CD4-positive, CD25-positive, alpha-beta regulatory T cell (primary cell): ENCODE measurements at regions not wholly inside any gene's neighbourhood (a gene's known extent, or its start where the extent isn't known, plus 50 kb on each side); places are given as distances from the start of the nearest gene placed in this dataset.

Experiments used
- ATAC-seq, 2 donors: fragments of 150-1000 bp; cut with Tn5 transposase; one replicate each; pipeline ENCODE4 v1.10.0; 2021; ENCODE audit warnings: low read depth in 2 of 2, moderate number of reproducible peaks in 2 of 2, moderate library complexity in 1 of 2
- DNase-seq, 3 donors: peaks; one replicate each; pipeline versions ENCODE4 v3.0.0 to v3.0.0-alpha.2; 2012 to 2022; ENCODE audit warnings: mixed read lengths in 1 of 3
- H3K27ac ChIP-seq: one replicate; pipeline ENCODE4 v1.7.0; 2013; ENCODE audit warnings: mild to moderate bottlenecking, low read length; ENCODE audit not compliant: insufficient read depth, poor library complexity, severe bottlenecking
- H3K27me3 ChIP-seq: one replicate; pipeline ENCODE4 v1.7.0; 2013; ENCODE audit warnings: low read length; ENCODE audit not compliant: control insufficient read depth, insufficient read depth
- H3K36me3 ChIP-seq: one replicate; pipeline ENCODE4 v1.7.0; 2013; ENCODE audit warnings: mild to moderate bottlenecking, low read length, moderate library complexity; ENCODE audit not compliant: control insufficient read depth, insufficient read depth
- H3K4me1 ChIP-seq: 2 replicates; pipeline ENCODE4 v1.7.0; 2013; ENCODE audit warnings: mild to moderate bottlenecking, low read length; ENCODE audit not compliant: insufficient read depth, control insufficient read depth, poor library complexity, severe bottlenecking
- H3K4me3 ChIP-seq: one replicate; pipeline ENCODE4 v1.7.0; 2013; ENCODE audit warnings: low read depth, mild to moderate bottlenecking, low read length, moderate library complexity
- H3K9me3 ChIP-seq, 2 experiments: 1 replicate in 1 of 2; 2 replicates in 1 of 2; pipeline ENCODE4 v1.7.0; 2013; ENCODE audit warnings: low read length in 2 of 2, mild to moderate bottlenecking in 1 of 2, moderate library complexity in 1 of 2; ENCODE audit not compliant: control insufficient read depth in 2 of 2
- H3K27ac Mint-ChIP-seq, 3 donors: one replicate each; pipeline ENCODE4 v1.8.0; 2020 to 2022; ENCODE audit warnings: mild to moderate bottlenecking in 3 of 3, mixed read lengths in 3 of 3, moderate library complexity in 2 of 3
- H3K27me3 Mint-ChIP-seq: one replicate; pipeline ENCODE4 v1.8.0; 2022; ENCODE audit warnings: mild to moderate bottlenecking, mixed read lengths
- H3K36me3 Mint-ChIP-seq: one replicate; pipeline ENCODE4 v1.8.0; 2020; ENCODE audit warnings: mixed read lengths
- H3K4me1 Mint-ChIP-seq, 4 donors: one replicate each; pipeline ENCODE4 v1.8.0; 2020 to 2022; ENCODE audit warnings: mixed read lengths in 4 of 4, mild to moderate bottlenecking in 1 of 4
- H3K4me3 Mint-ChIP-seq, 4 donors: one replicate each; pipeline ENCODE4 v1.8.0; 2020 to 2022; ENCODE audit warnings: mild to moderate bottlenecking in 4 of 4, mixed read lengths in 4 of 4, moderate library complexity in 3 of 4
- H3K9me3 Mint-ChIP-seq, 7 donors: one replicate each; pipeline ENCODE4 v1.8.0; 2020 to 2022; ENCODE audit warnings: mixed read lengths in 7 of 7, mild to moderate bottlenecking in 3 of 7, moderate library complexity in 2 of 7

DNA sequence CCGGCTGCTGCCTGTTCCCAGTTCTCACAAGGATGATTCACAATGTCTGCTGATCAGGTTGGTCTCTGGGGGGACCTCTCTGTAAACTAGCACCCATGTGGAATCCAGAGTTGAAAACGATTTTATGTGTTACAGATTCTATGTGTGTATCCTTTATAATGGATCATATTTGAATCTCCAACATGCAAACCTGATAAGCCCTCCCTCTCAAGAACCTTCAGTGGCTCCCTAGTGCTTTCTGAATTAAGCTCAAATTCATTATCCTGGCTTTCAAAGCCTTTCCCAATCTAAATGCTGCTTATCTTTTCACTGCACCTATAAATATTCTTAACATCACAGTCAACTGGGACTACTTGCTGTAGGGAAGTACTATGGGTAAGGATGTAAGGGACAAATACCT, 166.8 kb upstream of the USP24 start:
- Mint-ChIP-seq H3K4me1 (peaks cover 0 to 11% (median 0%) of the 10 kb centered on the region in 4 donors), H3K27ac (no peak overlapping the region), H3K36me3 (no peaks in the 10 kb centered on the region), H3K4me3 (no peak overlapping the region), H3K9me3 (peaks cover 0 to 4% (median 0%) of the 10 kb centered on the region in 7 donors), H3K27me3 (peaks cover 6% of the 10 kb centered on the region)
- H3K4me3 ChIP-seq: no peak overlapping the region
- DNase-seq: no peak
- no peaks in the 10 kb centered on the region for H3K36me3 ChIP-seq
- H3K4me1 ChIP-seq: no peaks in the 10 kb centered on the region
- no peaks in the 10 kb centered on the region for H3K9me3 ChIP-seq
- no peak for ATAC-seq
- H3K27me3 ChIP-seq: no peaks in the 10 kb centered on the region
- no peak overlapping the region for H3K27ac ChIP-seq

GRCh38 chr1:55381491-55381890, 166.3 kb upstream of the USP24 start:
- Mint-ChIP-seq H3K36me3 (no peaks in the 10 kb centered on the region), H3K9me3 (peaks cover 0 to 4% (median 0%) of the 10 kb centered on the region in 7 donors)
- no peak for ATAC-seq

DNA sequence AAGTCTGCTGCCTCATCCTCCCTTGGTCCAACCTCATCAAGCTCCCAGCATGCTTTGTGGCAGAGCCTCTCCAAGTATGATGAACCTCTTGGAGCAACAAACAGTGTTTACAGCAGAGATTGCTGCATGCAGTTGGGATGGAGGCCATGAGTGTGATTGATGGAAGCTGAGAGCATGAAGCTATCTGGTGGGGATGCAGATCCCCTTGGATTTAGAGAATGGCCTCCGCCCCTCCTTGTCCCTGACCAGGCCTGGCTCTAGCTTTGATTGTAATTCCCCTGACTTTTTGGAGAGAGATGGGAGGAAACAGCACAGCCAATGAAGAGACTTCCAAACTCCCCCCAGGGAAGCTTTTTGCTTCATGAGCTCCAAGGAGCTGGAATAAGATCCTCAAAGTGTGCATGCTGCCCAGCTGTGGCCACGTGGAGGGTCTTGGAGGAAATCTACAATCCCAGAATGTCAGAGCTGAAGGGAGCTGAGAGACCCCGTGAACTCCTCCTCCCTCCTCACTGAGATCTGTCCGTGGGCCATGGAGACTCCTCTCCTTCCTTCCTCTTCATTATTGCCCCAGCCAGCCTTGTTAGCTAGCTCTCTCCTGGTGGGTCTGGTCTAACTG, 165.3 kb upstream of the USP24 start:
- Mint-ChIP-seq H3K4me3 (no peak overlapping the region), H3K27ac (no peak overlapping the region), H3K27me3 (peaks cover 6% of the 10 kb centered on the region), H3K4me1 (peaks cover 0 to 9% (median 0%) of the 10 kb centered on the region in 4 donors), H3K36me3 (no peaks in the 10 kb centered on the region), H3K9me3 (peaks cover 0 to 2% (median 0%) of the 10 kb centered on the region in 7 donors)
- H3K4me3 ChIP-seq: no peak overlapping the region
- no peaks in the 10 kb centered on the region for H3K4me1 ChIP-seq
- no peak overlapping the region for H3K27ac ChIP-seq
- no peaks in the 10 kb centered on the region for H3K36me3 ChIP-seq
- H3K9me3 ChIP-seq: no peaks in the 10 kb centered on the region
- ATAC-seq: no peak
- no peaks in the 10 kb centered on the region for H3K27me3 ChIP-seq
- DNase-seq: no peak

More at GRCh38 chr1:55381491-55381890, 166.3 kb upstream of the USP24 start:
- H3K36me3 ChIP-seq: no peaks in the 10 kb centered on the region
- H3K4me1 ChIP-seq: no peaks in the 10 kb centered on the region
- no peak overlapping the region for H3K27ac ChIP-seq
- H3K9me3 ChIP-seq: no peaks in the 10 kb centered on the region
- no peaks in the 10 kb centered on the region for H3K27me3 ChIP-seq
- H3K4me3 ChIP-seq: no peak overlapping the region
- H3K27ac Mint-ChIP-seq: no peak overlapping the region
- H3K27me3 Mint-ChIP-seq: peaks cover 6% of the 10 kb centered on the region
- peaks cover 0 to 11% (median 0%) of the 10 kb centered on the region in 4 donors for H3K4me1 Mint-ChIP-seq
- H3K4me3 Mint-ChIP-seq: no peak overlapping the region
- DNase-seq: no peak

DNA sequence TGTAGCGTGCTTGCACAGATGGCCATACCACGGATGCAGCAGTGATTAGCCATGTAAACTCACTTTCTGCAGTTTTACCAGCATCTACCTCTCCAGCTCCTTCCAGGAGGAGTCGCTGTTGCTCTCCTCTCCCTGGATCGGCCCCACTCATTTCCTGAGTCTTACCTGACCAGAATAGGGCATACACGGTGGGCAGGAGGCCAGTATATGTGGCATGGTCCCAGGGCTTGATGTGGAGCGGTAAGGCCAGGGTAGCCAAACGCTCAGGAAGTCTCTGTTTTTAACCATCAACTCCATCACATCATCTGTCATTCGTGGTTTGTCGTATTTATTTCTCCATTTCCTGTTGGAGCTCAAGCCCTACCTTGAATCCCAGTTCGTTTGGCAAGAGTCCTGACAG, 163.4 kb upstream of the USP24 start:
- ATAC-seq (no peak), DNase-seq (peak in 1 of 3 donors; percentile 32)
- Histone ChIP-seq H3K36me3 (no peaks in the 10 kb centered on the region), H3K9me3 (no peaks in the 10 kb centered on the region), H3K4me3 (no peak overlapping the region), H3K27ac (no peak overlapping the region), H3K4me1 (no peaks in the 10 kb centered on the region), H3K27me3 (no peaks in the 10 kb centered on the region)
- H3K4me1 Mint-ChIP-seq: peaks cover 0 to 9% (median 0%) of the 10 kb centered on the region in 4 donors
- H3K36me3 Mint-ChIP-seq: no peaks in the 10 kb centered on the region
- H3K27ac Mint-ChIP-seq: peak overlapping the region in 1 of 3 donors; percentile 10
- peaks cover 0 to 2% (median 0%) of the 10 kb centered on the region in 7 donors for H3K9me3 Mint-ChIP-seq
- H3K27me3 Mint-ChIP-seq: peaks cover 6% of the 10 kb centered on the region
- no peak overlapping the region for H3K4me3 Mint-ChIP-seq

DNA sequence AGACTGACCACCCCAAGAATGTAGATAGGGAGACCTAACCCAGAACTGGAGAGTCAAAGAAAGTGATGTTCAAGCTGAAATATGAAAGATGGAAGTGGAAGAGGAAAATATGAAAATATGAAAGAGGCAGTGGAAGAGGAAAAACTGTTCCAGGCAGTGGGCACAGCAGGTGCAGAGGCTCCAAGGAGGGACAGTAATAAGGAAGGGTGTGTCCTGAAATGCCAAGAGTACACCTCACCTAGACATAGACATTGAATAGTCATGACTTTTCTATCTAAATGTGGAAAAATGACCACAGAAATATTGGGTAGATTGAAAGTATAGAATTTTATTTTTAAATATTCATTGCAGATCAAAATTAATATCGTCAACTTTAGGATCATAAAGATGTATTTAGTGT, 161.7 kb upstream of the USP24 start:
- H3K4me1 Mint-ChIP-seq: peaks cover 0 to 9% (median 0%) of the 10 kb centered on the region in 4 donors
- Histone ChIP-seq H3K27ac (no peak overlapping the region), H3K4me1 (no peaks in the 10 kb centered on the region), H3K36me3 (no peaks in the 10 kb centered on the region), H3K27me3 (no peaks in the 10 kb centered on the region), H3K4me3 (no peak overlapping the region), H3K9me3 (no peaks in the 10 kb centered on the region)
- no peaks in the 10 kb centered on the region for H3K36me3 Mint-ChIP-seq
- ATAC-seq: no peak
- peaks cover 6% of the 10 kb centered on the region for H3K27me3 Mint-ChIP-seq
- no peak for DNase-seq
- H3K4me3 Mint-ChIP-seq: no peak overlapping the region
- no peak overlapping the region for H3K27ac Mint-ChIP-seq
- H3K9me3 Mint-ChIP-seq: peaks cover 0 to 2% (median 0%) of the 10 kb centered on the region in 7 donors

DNA sequence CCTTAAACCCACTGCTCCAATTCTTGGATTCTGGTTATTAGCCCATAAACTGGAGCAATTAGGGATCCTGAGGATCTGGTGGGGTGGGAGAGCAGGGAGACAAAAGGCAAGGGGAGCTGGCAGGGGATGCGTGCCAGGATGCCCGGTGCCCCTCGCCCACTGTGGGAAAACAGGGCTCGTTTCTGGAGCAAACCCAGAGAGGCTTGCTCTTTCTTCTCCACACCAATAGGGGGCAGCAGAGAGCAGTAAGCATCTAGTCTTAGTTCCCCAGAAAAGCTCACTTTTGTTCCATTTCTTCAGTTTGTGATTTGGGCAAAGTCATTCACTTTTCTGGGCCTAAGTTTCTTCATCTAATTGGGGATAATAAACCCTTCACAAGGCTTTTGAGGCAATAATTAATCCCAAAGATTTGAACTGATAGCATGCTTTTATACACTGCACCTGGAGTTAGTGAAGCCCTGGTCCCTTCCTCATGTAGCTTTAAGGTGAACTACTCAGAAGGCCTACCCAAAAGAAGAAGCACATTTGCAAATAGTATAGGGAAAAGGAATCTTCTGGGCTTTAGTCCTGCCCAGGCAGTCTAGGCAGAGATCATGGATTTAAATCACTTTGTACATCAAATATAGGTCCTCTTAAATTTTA, 160.6 kb upstream of the USP24 start:
- no peaks in the 10 kb centered on the region for H3K27me3 ChIP-seq
- Mint-ChIP-seq H3K36me3 (no peaks in the 10 kb centered on the region), H3K4me3 (no peak overlapping the region), H3K4me1 (peaks cover 0 to 9% (median 0%) of the 10 kb centered on the region in 4 donors), H3K27me3 (peaks cover 6% of the 10 kb centered on the region), H3K9me3 (peaks cover 0 to 4% (median 0%) of the 10 kb centered on the region in 7 donors), H3K27ac (no peak overlapping the region)
- no peaks in the 10 kb centered on the region for H3K4me1 ChIP-seq
- no peak overlapping the region for H3K4me3 ChIP-seq
- no peak overlapping the region for H3K27ac ChIP-seq
- H3K9me3 ChIP-seq: no peaks in the 10 kb centered on the region
- ATAC-seq (no peak), DNase-seq (peak in 2 of 3 donors; percentile 11 to 39)
- no peaks in the 10 kb centered on the region for H3K36me3 ChIP-seq

- Mint-ChIP-seq H3K4me1 (peaks cover 0 to 9% (median 0%) of the 10 kb centered on the region in 4 donors), H3K36me3 (no peaks in the 10 kb centered on the region)
Measured at GRCh38 chr1:55374801-55375616, 159.8 kb upstream of the USP24 start.

More at GRCh38 chr1:55374801-55375616, 159.8 kb upstream of the USP24 start:
- no peak overlapping the region for H3K4me3 ChIP-seq
- no peaks in the 10 kb centered on the region for H3K36me3 ChIP-seq
- H3K4me1 ChIP-seq: no peaks in the 10 kb centered on the region
- no peak overlapping the region for H3K27ac ChIP-seq
- ATAC-seq (no peak), DNase-seq (no peak)
- peaks cover 1% of the 10 kb centered on the region for H3K27me3 ChIP-seq
- H3K4me3 Mint-ChIP-seq: no peak overlapping the region
- no peak overlapping the region for H3K27ac Mint-ChIP-seq
- peaks cover 0 to 4% (median 0%) of the 10 kb centered on the region in 7 donors for H3K9me3 Mint-ChIP-seq
- H3K9me3 ChIP-seq: no peaks in the 10 kb centered on the region
- H3K27me3 Mint-ChIP-seq: peaks cover 6% of the 10 kb centered on the region
